Neuron (in vitro differentiated cells): ENCODE measurements at regions not wholly inside any gene's neighbourhood (a gene's known extent, or its start where the extent isn't known, plus 50 kb on each side); places are given as distances from the start of the nearest gene placed in this dataset.

Experiments
- H2AFZ ChIP-seq: one replicate; pipeline ENCODE4 v1.6.1; 2013; ENCODE audit warnings: low read depth, mild to moderate bottlenecking, inconsistent platforms, low read length, moderate library complexity
- H3K27me3 ChIP-seq: one replicate; pipeline ENCODE4 v1.6.1; 2013; ENCODE audit warnings: low read length; ENCODE audit not compliant: insufficient read depth
- H3K36me3 ChIP-seq: one replicate; pipeline ENCODE4 v1.6.1; 2013; ENCODE audit warnings: low read length; ENCODE audit not compliant: insufficient read depth
- H3K4me1 ChIP-seq: one replicate; pipeline ENCODE4 v1.6.1; 2013; ENCODE audit warnings: low read length; ENCODE audit not compliant: insufficient read depth
- H3K4me3 ChIP-seq: 2 replicates; pipeline ENCODE4 v1.5.1; 2013; ENCODE audit warnings: mild to moderate bottlenecking, low read length, moderate library complexity
- H3K9me3 ChIP-seq: one replicate; pipeline ENCODE4 v1.6.1; 2013; ENCODE audit warnings: low read length

- Histone ChIP-seq H3K36me3 (no peaks in the 10 kb centered on the region), H3K9me3 (no peaks in the 10 kb centered on the region), H3K27me3 (no peaks in the 10 kb centered on the region), H3K4me3 (no peak overlapping the region), H2AFZ (no peak overlapping the region), H3K4me1 (peaks cover 7% of the 10 kb centered on the region)
These were observed 424.5 kb upstream of the CDH11 start for GRCh38 chr16:65546353-65546791.

- Histone ChIP-seq H2AFZ (no peak overlapping the region), H3K4me1 (peaks cover 7% of the 10 kb centered on the region), H3K4me3 (no peak overlapping the region), H3K9me3 (no peaks in the 10 kb centered on the region), H3K27me3 (no peaks in the 10 kb centered on the region), H3K36me3 (no peaks in the 10 kb centered on the region)
These were observed 423.6 kb upstream of the CDH11 start for GRCh38 chr16:65545413-65545956.

GRCh38 chr16:65543781-65544740 is 422.2 kb upstream of the CDH11 start:
- no peaks in the 10 kb centered on the region for H3K27me3 ChIP-seq
- H2AFZ ChIP-seq, result no peak overlapping the region
- no peak overlapping the region for H3K4me3 ChIP-seq
- H3K9me3 ChIP-seq, result no peaks in the 10 kb centered on the region
- no peaks in the 10 kb centered on the region for H3K36me3 ChIP-seq
- H3K4me1 ChIP-seq, result peaks cover 7% of the 10 kb centered on the region

DNA sequence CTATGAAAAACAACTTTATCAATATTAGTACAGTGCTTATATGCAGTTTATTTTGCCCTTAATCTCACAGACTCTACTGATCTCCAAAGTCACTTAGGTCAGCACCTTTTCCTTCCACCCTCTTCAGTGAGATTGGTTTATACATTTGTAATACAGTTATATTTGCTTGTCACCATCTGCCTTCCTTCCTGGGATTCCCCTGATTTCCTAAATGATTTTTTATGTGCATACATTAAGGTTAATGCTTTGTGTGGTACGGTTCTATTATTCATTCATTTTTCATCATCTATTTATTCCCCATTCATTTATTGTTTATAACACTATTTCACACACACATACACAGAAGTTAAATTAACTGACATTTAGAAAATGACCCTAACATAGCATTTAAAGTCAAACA is 419.8 kb upstream of the CDH11 start:
- no peak overlapping the region for H3K4me3 ChIP-seq
- no peaks in the 10 kb centered on the region for H3K36me3 ChIP-seq
- H3K4me1 ChIP-seq, result no peaks in the 10 kb centered on the region
- no peaks in the 10 kb centered on the region for H3K27me3 ChIP-seq
- no peak overlapping the region for H2AFZ ChIP-seq
- no peaks in the 10 kb centered on the region for H3K9me3 ChIP-seq

DNA sequence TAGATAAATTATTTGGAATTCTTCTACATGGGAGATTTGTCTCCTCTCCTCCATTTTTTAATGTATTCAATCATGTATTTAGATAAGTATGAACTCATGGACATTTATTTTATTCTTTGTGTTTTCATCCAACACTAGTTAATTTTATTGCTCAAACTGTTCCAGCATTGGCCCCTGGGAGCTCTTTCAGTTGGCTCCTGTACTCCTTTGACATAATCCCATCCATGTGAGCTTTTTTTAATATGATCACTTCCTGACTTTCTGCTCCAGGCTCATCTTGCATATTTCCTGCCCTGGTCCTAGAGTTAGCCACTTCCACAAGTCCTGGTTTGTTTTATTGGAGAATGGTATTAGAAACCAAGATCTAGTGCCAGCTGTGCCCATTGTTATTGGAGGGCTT is 419.0 kb upstream of the CDH11 start:
- Histone ChIP-seq H3K36me3 (no peaks in the 10 kb centered on the region), H3K4me1 (no peaks in the 10 kb centered on the region), H3K4me3 (no peak overlapping the region), H3K9me3 (no peaks in the 10 kb centered on the region), H2AFZ (no peak overlapping the region), H3K27me3 (no peaks in the 10 kb centered on the region)

- no peak overlapping the region for H2AFZ ChIP-seq
- no peaks in the 10 kb centered on the region for H3K9me3 ChIP-seq
- no peak overlapping the region for H3K4me3 ChIP-seq
- H3K36me3 ChIP-seq, result no peaks in the 10 kb centered on the region
- no peaks in the 10 kb centered on the region for H3K4me1 ChIP-seq
- H3K27me3 ChIP-seq, result no peaks in the 10 kb centered on the region
These were observed 417.1 kb upstream of the CDH11 start for GRCh38 chr16:65538976-65539375.

DNA sequence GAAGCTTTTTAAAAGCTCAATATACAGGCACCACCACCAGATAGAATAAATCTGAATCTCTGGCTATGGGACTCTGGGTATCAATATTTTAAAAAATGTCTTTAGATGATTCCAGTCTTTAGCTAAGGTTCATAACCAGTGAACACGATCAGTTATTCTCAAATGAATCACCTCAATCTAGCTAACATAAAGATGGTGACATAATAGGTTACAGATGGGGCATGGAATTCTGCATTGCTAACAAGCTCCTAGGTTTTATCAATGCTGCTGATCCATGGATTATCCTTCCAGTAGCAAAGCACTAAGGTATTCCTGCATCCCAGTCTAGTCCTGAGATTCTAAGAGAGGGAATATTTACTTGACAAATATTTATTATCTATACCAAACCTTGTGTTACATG is 415.5 kb upstream of the CDH11 start:
- Histone ChIP-seq H2AFZ (no peak overlapping the region), H3K9me3 (no peaks in the 10 kb centered on the region), H3K4me1 (no peaks in the 10 kb centered on the region), H3K36me3 (no peaks in the 10 kb centered on the region), H3K27me3 (no peaks in the 10 kb centered on the region), H3K4me3 (no peak overlapping the region)

- Histone ChIP-seq H3K4me1 (no peaks in the 10 kb centered on the region), H2AFZ (no peak overlapping the region), H3K36me3 (no peaks in the 10 kb centered on the region), H3K27me3 (no peaks in the 10 kb centered on the region), H3K4me3 (no peak overlapping the region), H3K9me3 (no peaks in the 10 kb centered on the region)
These were observed 412.3 kb upstream of the CDH11 start for GRCh38 chr16:65534121-65534528.

GRCh38 chr16:65532846-65533245 is 411.0 kb upstream of the CDH11 start:
- Histone ChIP-seq H3K36me3 (no peaks in the 10 kb centered on the region), H3K27me3 (no peaks in the 10 kb centered on the region), H2AFZ (no peak overlapping the region), H3K4me3 (no peak overlapping the region), H3K4me1 (no peaks in the 10 kb centered on the region), H3K9me3 (no peaks in the 10 kb centered on the region)

DNA sequence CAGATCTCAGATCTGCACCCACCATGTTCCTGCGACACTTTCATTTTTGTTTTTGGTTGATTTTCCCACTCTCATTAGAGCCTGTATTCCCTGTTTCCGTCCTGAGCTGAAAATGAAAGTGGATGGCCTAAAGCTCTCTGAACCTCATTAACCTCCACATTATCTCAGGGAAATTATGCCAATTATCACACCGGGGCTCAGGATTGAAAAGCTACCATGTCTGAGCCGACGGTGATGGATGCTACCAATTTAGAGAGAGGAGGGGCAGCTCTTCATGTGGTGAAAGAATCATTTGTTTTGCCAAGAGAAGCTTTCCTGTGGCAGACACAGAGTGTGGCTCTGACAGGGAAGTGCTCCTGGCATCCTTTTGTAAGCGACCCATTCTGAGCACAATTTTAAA is 410.4 kb upstream of the CDH11 start:
- Histone ChIP-seq H3K4me1 (no peaks in the 10 kb centered on the region), H3K9me3 (no peaks in the 10 kb centered on the region), H3K4me3 (no peak overlapping the region), H3K36me3 (no peaks in the 10 kb centered on the region), H2AFZ (no peak overlapping the region), H3K27me3 (no peaks in the 10 kb centered on the region)

DNA sequence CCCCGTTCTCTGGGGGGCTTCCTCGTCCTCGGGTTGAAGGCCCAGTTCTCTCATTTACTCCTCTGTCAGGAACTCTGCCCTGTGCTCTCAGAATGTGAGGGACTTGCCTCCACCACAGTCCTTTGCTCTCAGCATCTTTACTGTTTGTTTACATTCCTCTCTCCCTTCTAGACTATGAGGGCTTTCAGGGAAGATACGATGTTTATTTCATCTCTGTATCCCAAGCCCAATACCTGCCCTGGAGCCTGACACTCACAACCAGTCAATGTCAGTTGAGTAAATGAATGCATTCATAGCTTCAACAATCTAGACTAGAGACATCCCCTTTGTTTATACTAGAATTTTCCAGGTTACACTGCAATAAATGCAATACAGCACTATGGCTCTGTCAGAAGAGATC is 409.6 kb upstream of the CDH11 start:
- Histone ChIP-seq H2AFZ (no peak overlapping the region), H3K4me1 (no peaks in the 10 kb centered on the region), H3K4me3 (no peak overlapping the region), H3K36me3 (no peaks in the 10 kb centered on the region), H3K27me3 (no peaks in the 10 kb centered on the region), H3K9me3 (no peaks in the 10 kb centered on the region)

DNA sequence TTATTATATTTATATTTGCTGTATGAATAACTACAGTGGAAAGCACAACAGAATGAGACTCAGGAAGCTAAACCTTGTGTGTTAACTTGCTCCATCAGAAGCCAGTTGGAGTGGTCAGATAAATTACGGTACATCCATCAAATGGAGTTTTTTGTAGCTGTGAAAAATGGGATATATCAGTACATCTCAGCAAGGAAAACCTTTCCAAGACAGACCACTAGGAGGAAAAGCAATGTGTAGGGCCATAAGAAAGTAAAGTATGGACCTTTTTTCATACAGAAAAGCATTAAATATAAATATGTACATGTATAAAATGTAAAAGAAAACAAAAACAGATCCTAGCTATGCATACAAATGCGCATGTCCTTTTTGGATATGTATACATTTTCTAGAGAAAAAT is 403.8 kb upstream of the CDH11 start:
- Histone ChIP-seq H3K36me3 (no peaks in the 10 kb centered on the region), H3K9me3 (no peaks in the 10 kb centered on the region), H2AFZ (no peak overlapping the region), H3K27me3 (no peaks in the 10 kb centered on the region), H3K4me1 (no peaks in the 10 kb centered on the region), H3K4me3 (no peak overlapping the region)

DNA sequence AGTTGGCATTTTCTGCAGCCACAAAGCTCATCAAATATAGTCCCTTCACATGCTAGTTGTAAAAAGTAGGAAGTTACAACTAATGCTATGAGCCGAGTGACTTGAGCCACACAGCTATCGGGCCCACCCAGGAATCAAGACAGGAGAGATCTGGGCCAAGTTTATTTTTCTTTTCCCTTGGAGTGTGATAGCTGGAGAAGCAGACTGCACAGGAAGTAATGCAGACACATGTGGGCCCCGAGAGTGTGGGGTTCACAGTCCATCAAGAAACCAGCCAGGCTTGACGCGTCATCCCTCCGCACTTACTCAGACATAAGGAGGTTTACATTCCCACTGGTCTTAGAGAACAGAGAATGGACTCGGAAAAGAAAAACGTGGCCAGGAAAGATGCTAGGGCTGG is 403.1 kb upstream of the CDH11 start:
- Histone ChIP-seq H3K4me3 (no peak overlapping the region), H3K4me1 (no peaks in the 10 kb centered on the region), H3K36me3 (no peaks in the 10 kb centered on the region), H3K9me3 (no peaks in the 10 kb centered on the region), H2AFZ (no peak overlapping the region), H3K27me3 (no peaks in the 10 kb centered on the region)
